NCI-H226 (cell line): ENCODE measurements at regions not wholly inside any gene's neighbourhood (a gene's known extent, or its start where the extent isn't known, plus 50 kb on each side); places are given as distances from the start of the nearest gene placed in this dataset.

Experiments
- DNase-seq: peaks from one replicate; pipeline ENCODE4 v3.0.0-alpha.2; 2015

DNA sequence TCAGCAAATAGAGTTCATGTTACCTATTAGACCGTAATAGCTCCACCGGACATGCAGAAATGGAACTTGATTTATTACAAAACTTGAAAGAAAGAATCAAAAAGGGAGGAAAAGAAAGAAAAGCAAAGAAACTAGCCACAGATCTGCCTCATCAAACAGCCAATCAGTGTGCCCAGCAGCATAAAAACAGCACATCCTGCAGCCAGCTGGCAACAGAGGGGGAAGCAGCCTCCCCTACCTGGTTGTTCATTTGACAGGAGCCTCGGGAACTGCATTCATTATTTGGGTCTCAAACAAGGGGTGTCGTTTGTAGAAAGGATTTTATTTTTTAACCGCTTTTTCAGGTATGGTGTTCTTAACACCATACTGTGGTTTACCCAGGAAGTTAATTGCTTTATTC, 181.5 kb upstream of the TOPAZ1 start:
- no peak for DNase-seq

GRCh38 chr3:44061268-44061667, 180.4 kb upstream of the TOPAZ1 start:
- DNase-seq = no peak

DNA sequence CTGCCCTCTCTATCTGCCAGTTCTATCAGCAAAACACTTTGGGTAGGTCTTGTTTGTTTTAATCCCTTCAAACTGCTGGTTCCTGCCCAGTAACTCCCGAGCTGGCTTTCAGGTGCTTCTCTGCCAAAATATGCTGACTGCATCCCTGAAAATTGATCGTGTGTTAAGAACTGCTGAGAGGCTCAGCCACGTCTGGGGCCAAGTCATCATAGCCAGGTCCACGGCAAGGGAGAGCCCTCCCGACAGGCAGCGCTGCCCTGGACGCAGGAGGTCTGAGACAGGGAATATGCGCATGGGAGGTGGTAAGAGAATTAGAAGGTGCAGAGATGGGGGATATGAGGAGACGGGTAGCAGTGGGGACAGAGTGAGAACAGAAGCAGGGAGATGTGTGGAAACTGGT, 179.7 kb upstream of the TOPAZ1 start:
- DNase-seq = no peak

DNA sequence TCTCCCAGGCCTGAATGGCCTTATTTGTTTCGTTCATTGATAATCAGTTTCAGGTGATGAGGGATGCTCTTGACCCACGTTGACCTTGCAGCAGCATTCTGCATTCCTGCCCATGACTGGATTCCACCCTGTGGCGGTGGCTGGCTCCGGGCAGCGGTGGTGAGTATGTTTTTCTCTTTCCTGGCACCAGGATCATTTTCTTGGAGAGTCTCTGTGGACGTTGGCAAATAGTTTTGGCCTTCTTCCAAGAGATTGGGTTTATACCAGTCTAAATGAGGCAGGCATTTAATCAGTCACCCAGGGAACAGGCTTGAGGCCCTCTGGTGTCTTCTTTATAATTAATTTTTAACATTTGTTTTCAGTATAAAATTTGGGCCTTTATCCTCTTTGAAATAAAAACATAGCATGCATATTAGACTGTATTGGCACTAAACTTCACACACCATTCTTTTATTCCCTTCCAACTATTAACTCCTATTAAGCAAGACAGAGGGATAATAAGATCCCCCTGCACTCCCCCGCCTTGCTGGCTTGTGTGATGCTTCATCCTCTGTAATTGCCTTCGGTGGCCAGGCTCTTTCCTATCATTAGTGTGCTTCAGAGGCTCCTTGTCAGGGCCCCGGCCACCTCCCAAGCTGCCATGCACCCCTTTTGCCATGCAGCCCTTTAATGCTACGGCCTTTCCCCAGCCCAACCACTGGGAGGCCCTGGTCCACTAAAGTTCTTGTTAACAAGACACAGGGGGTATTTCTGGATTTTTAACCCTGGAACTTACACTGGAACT, 176.2 kb upstream of the TOPAZ1 start:
- DNase-seq = peak; percentile 26

DNA sequence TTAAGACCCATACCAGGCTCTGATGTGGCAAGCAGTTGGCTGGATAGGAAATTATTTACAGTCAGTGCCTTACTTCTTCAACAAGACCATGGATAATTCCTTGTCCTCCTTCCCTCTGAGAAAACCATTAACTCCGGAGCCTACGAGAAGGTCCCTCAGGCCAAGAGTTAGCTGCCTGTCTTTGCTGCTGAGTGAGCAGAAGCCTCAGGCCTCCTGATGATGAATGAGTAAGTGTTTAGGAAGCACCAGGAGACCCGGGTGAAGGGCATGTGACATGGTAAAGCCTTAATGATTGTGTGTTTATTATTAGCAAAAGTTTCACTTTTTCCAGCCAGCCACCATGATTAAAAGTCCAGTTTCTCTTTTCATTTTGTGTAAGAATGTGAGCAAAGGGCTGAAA, 174.9 kb upstream of the TOPAZ1 start:
- DNase-seq = no peak

GRCh38 chr3:44067431-44067830, 174.3 kb upstream of the TOPAZ1 start:
- no peak for DNase-seq

DNA sequence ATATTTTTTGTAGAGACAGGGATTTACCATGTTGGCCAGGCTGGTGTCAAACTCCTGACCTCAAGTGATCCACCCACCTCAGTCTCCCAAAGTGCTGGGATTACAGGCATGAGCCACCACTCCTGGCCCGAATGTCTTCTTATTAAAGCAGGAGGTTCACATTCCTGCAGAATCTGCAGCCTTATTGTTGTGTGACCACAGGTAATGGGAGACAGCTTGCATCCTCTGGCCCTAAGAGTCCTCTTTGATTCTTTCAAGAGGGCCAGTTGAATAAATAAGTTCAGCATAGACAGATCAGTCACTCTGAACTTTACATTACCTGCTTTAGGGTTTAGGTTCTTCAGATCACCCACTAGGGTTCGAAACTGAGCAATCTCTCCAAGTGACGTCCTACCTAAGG, 172.9 kb upstream of the TOPAZ1 start:
- DNase-seq = no peak

- DNase-seq = no peak
Measured at GRCh38 chr3:44069276-44069675, 172.4 kb upstream of the TOPAZ1 start.

- DNase-seq = no peak
Measured at GRCh38 chr3:44070841-44071546, 170.7 kb upstream of the TOPAZ1 start.

DNA sequence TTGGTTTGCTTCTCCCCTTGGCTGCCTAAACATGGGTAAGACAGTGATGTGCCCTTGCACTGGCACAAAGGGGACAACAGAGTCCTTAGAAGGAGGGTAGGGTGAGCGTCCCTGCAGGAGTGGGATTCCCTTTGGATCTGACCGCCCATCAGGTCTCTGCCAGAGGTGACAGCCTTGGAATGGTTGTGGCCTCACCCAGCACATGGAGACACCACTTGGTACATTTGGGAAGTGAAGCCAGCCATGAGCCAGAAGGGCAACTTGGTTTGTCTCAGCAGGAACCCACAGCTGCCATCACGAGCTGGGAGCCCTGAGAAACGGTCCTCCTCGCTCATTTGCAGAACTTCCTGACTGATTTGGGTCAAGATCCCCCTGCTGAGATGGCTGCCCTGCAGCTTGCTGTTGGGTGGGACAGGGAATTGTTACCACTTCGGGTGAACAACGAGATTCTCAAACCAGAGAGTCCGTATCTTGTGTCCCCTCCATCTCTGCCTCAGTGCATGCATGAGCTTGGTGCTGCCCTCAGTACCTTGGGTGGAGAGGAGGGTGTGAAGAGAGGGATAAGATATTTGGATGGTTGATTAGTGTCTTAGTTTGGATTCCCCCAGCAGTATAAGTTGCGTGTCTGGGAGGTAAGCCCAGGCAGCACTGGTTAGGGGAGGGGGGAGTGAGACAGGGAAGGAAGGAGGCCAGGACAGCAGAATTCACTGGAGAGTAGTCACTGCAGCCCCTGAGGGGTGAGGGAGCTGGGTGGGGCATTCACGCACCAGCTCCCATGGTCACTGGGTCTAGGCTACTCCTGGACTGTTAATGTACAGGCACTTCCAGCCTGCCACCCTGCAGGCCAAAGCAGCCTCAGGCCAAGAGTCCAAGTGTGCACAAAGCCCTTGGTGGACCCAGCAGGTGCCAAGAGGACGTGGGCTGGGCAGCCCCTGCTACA, 168.8 kb upstream of the TOPAZ1 start:
- no peak for DNase-seq

DNA sequence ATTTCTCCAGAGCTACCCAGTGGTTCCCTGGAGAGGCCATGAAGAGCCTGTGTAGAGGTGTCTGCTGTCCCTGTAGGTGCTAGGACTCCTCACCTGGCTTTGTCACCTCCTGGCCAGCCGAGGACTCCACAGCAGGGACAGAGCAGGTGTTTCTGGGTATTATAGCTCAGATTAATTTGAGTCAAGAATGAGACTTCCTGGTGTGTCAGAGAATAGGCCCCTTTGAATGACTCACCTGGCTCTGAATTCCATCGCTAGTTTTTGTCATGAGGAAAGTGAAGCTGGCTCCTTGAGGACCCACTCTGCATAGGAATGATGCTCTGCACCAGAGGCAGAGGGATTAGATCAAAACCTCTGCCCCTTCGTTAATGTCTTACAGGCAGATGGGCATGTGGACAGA, 167.5 kb upstream of the TOPAZ1 start:
- DNase-seq = no peak

DNA sequence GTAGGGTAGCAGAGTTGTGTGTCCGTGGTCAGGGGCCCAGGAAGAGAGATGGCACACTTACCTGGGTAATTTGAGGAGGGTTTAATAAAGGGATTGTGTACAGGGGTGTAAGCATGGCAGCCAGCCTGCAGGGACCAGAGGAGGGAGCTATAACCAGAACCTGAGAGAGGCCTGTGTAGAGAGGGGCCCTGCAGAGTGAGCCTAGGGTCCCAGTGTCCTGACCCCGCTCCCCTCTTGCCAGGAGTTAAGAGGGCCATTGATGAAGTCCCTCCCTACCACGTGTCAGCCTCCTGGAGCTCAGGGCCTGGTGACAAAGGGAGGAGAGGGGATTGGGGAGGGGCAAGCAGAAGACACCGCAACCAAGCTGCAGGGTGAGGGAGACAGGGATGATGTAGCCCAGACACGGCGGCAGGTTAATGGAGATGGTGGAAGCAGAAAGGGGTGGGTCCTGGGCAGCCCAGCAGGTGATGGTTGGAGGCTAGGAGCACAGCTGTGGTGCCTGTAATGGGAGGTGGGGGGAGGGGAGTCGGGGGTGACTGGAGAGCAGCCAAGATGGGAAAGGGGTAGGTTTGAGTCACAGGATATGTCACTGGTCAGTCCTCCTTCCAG, 165.4 kb upstream of the TOPAZ1 start:
- no peak for DNase-seq

DNA sequence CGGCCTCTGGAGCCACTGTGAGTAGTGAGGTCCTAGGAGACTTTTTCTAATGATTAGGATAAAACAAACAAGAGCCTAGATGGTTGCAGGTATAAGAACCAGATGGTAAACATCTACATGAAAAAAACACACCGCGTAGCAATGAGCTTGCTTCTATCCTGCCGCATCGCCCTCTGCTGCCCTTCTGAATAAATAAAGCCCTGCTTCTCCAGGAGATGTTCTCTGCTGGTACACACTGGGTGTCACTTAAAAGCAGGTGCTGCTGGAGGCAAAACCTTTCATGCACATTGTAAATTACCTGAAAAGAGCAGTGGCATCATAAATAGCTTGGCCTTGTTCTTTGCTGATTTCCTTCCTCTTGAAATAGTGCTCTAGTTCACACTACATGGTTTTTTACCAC, 164.4 kb upstream of the TOPAZ1 start:
- no peak for DNase-seq

DNA sequence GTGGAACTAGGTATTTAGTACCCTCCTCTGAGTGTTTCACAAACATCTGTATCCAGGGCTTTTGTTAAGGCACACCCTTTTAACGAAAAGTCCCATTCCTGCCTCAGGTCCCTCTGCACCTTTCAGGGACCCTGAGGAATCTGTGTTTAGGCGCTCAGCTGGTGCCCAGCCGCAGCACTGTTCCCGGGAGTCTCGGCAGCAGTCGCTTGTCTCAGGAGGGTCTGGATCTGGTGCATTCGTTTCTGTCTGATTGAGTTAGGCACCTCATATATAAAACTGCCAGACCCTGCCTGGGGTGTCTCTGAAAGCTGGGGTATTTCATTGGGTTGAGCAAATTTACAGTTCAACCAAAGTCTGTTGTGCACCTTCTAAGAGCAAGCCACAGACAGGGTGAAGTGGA, 162.8 kb upstream of the TOPAZ1 start:
- no peak for DNase-seq

- no peak for DNase-seq
Measured at GRCh38 chr3:44079916-44080315, 161.8 kb upstream of the TOPAZ1 start.

DNA sequence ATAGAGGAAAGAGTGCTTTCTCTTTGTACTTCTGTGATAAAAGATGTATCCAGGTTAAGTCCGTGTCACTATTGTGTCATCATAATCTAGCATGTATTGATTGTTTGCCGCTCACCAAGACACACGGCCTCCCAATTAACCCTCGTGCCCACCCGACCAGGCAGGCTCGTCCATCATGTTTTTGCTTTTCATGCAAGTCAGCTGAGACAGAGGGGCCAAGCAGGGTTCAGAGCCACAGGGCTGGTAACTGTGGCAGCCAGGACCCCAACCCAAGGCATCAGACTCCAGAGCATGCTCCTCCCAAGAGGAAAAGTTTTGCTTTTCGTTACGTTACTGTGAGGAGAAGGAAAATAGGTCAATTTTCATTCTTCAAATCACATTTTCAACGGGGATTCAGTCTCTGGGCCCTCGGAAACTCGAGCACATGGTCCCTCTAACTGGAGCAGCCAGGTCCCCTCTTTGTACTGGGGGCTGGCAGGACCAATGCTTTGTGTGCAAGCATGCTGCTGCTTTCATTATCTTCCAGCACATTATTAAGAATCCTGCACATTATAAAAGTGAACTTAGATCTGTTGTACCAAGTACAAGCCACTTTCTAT, 161.1 kb upstream of the TOPAZ1 start:
- DNase-seq = no peak

GRCh38 chr3:44090036-44090435, 151.7 kb upstream of the TOPAZ1 start:
- DNase-seq = no peak

DNA sequence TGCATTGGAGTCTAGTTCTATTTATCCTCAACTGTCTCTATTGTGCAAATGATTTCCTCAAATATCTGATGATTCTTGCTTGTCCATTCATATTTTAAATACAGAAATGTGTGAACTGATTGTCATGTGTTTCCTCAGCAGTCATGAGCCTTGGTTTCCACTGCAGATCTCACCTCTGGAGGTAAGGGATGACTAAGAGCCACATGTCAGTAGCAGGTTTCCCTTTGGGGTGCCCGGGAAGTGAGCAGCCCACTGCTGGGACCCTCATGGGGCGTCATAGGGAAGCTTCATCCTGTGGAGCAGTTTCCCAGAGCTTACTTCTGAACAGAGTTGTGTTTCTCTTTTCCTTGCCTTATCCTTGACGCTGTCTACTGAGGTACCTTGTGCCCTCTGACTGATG, 149.2 kb upstream of the TOPAZ1 start:
- DNase-seq = no peak

GRCh38 chr3:44093531-44093930, 148.2 kb upstream of the TOPAZ1 start:
- DNase-seq = no peak

GRCh38 chr3:44098656-44099415, 142.8 kb upstream of the TOPAZ1 start:
- DNase-seq = no peak

- DNase-seq = no peak
Measured at GRCh38 chr3:44099566-44100297, 142.0 kb upstream of the TOPAZ1 start.
